Esophagus muscularis mucosa (tissue), 4 donors: ENCODE measurements at regions not wholly inside any gene's neighbourhood (a gene's known extent, or its start where the extent isn't known, plus 50 kb on each side); places are given as distances from the start of the nearest gene placed in this dataset.

Source experiments
- CTCF ChIP-seq, 3 experiments: fragments of 200-600 bp in 2 of 3; fragments of 450-650 bp in 1 of 3; sonication (generic) in 2 of 3; IDR thresholded peaks; one replicate each; pipeline ENCODE4 v1.5.1; 2017 to 2019; ENCODE audit warnings: antibody characterized with exemption in 3 of 3, mild to moderate bottlenecking in 2 of 3, moderate library complexity in 1 of 3
- EP300 ChIP-seq: sonication (generic); formaldehyde crosslinking; IDR thresholded peaks from one replicate; pipeline ENCODE4 v1.6.1; 2017; ENCODE audit warnings: antibody characterized with exemption
- POLR2A ChIP-seq: fragments of 450-650 bp; IDR thresholded peaks from one replicate; pipeline ENCODE4 v1.6.1; 2017; ENCODE audit warnings: antibody characterized with exemption, moderate library complexity, mild to moderate bottlenecking, low read depth

- TF ChIP-seq CTCF (IDR thresholded peaks at IDR 0.05) (no peak), POLR2A (no peak), EP300 (no peak)
Observed at GRCh38 chr3:113055201-113055600, 64.4 kb downstream of the GTPBP8 start.
